HepG2 (cell line): ENCODE measurements at regions not wholly inside any gene's neighbourhood (a gene's known extent, or its start where the extent isn't known, plus 50 kb on each side); places are given as distances from the start of the nearest gene placed in this dataset.
A peak's percentile ranks its signal among the peaks of the same experiment; 100 is the strongest.

ENCODE experiments used
- CAMTA2 ChIP-seq: sonication (generic); formaldehyde crosslinking; IDR thresholded peaks from 2 replicates; pipeline ENCODE4 v1.4.0; 2020; ENCODE audit warnings: mild to moderate bottlenecking, missing genetic modification reagents, borderline replicate concordance
- CSRNP2 ChIP-seq: sonication (generic); formaldehyde crosslinking; conservative IDR thresholded peaks from 2 replicates; pipeline ENCODE4 v1.8.0; 2022; ENCODE audit warnings: low read depth, missing genetic modification reagents
- ERF ChIP-seq: IDR thresholded peaks from 2 replicates; pipeline ENCODE4 v1.6.1; 2018; ENCODE audit warnings: missing biosample characterization, missing genetic modification reagents
- HIC2 ChIP-seq: sonication (generic); formaldehyde crosslinking; IDR thresholded peaks from 2 replicates; pipeline ENCODE4 v1.9.0; 2022; ENCODE audit warnings: low read depth, missing genetic modification reagents
- HMG20A ChIP-seq: IDR thresholded peaks from 2 replicates; pipeline ENCODE4 v1.6.1; 2016; ENCODE audit warnings: borderline replicate concordance
- HNRNPLL ChIP-seq: fragments of 200-400 bp; formaldehyde crosslinking; IDR thresholded peaks from 2 replicates; pipeline ENCODE4 v1.6.1; 2017; ENCODE audit warnings: mild to moderate bottlenecking, low read depth, low read length; ENCODE audit not compliant: poor library complexity, severe bottlenecking
- HOXA3 ChIP-seq: sonication (generic); formaldehyde crosslinking; IDR thresholded peaks from 2 replicates; pipeline ENCODE4 v1.5.0; 2020; ENCODE audit warnings: missing genetic modification reagents
- RAD21 ChIP-seq: fragments of 450-650 bp; formaldehyde crosslinking; IDR thresholded peaks from 2 replicates; pipeline ENCODE4 v1.5.0; 2020; ENCODE audit warnings: mild to moderate bottlenecking
- REL ChIP-seq: sonication (generic); formaldehyde crosslinking; conservative IDR thresholded peaks from 2 replicates; pipeline ENCODE4 v1.8.0; 2022; ENCODE audit warnings: mild to moderate bottlenecking, missing genetic modification reagents, moderate library complexity
- SRSF4 ChIP-seq: fragments of 200-400 bp; formaldehyde crosslinking; IDR thresholded peaks from one replicate; pipeline ENCODE4 v1.6.1; 2018; ENCODE audit warnings: mild to moderate bottlenecking, low read depth, low read length, moderate library complexity; ENCODE audit not compliant: poor library complexity, severe bottlenecking
- TGIF2 ChIP-seq: IDR thresholded peaks from 2 replicates; pipeline ENCODE4 v1.6.1; 2016; ENCODE audit warnings: control low read depth, missing compliant biosample characterization
- TP53 ChIP-seq: sonication (generic); formaldehyde crosslinking; conservative IDR thresholded peaks from 2 replicates; pipeline ENCODE4 v1.4.0; 2020; ENCODE audit warnings: missing genetic modification reagents
- XBP1 ChIP-seq: sonication (generic); formaldehyde crosslinking; IDR thresholded peaks from 2 replicates; pipeline ENCODE4 v1.5.0; 2020; ENCODE audit warnings: missing genetic modification reagents
- ZBED4 ChIP-seq: sonication (generic); formaldehyde crosslinking; IDR thresholded peaks from 2 replicates; pipeline ENCODE4 v1.4.0; 2020; ENCODE audit warnings: missing genetic modification reagents, borderline replicate concordance
- ZBTB20 ChIP-seq: sonication (generic); formaldehyde crosslinking; IDR thresholded peaks from 2 replicates; pipeline ENCODE4 v1.8.1; 2023; ENCODE audit warnings: missing genetic modification reagents, low read depth, mild to moderate bottlenecking, borderline replicate concordance
- ZBTB25 ChIP-seq: IDR thresholded peaks from 2 replicates; pipeline ENCODE4 v1.6.1; 2018; ENCODE audit warnings: missing genetic modification reagents
- ZFP62 ChIP-seq: sonication (generic); formaldehyde crosslinking; IDR thresholded peaks from 2 replicates; pipeline ENCODE4 v1.4.0; 2020; ENCODE audit warnings: missing genetic modification reagents
- ZNF292 ChIP-seq: sonication (generic); formaldehyde crosslinking; IDR thresholded peaks from 2 replicates; pipeline ENCODE4 v1.8.1; 2022; ENCODE audit warnings: mild to moderate bottlenecking, low read depth, missing genetic modification reagents, borderline replicate concordance
- ZNF30 ChIP-seq: sonication (generic); formaldehyde crosslinking; IDR thresholded peaks from 2 replicates; pipeline ENCODE4 v1.5.0; 2020; ENCODE audit warnings: mild to moderate bottlenecking, missing genetic modification reagents
- ZNF782 ChIP-seq: sonication (generic); formaldehyde crosslinking; IDR thresholded peaks from 2 replicates; pipeline ENCODE4 v1.4.0; 2020; ENCODE audit warnings: missing genetic modification reagents, mild to moderate bottlenecking, borderline replicate concordance

GRCh38 chr7:138352570-138353461, 107.2 kb upstream of the TRIM24 start (continued):
- TF ChIP-seq HOXA3 (peak; percentile 93), HMG20A (CRISPR knock-in tag) (peak; percentile 99), ZNF30 (CRISPR knock-in tag) (no peak), ZFP62 (CRISPR knock-in tag) (no peak), RAD21 (CRISPR knock-in tag) (peak; percentile 62), CAMTA2 (CRISPR knock-in tag) (no peak), TP53 (peak; percentile 72; the same call in 1 of the 2 replicates), ERF (CRISPR knock-in tag) (peak; percentile 94), ZNF292 (peak; percentile 91), HIC2 (CRISPR knock-in tag) (0 out of 2 replicates have a peak, but pooled peaks have one; percentile 30), ZNF782 (CRISPR knock-in tag) (no peak), CSRNP2 (CRISPR knock-in tag) (no peak), SRSF4 (no peak), ZBTB25 (CRISPR knock-in tag) (peak; percentile 82), XBP1 (CRISPR knock-in tag) (no peak), HNRNPLL (peak; percentile 25), ZBED4 (peak; percentile 92; the same call in 1 of the 2 replicates), REL (no peak), ZBTB20 (CRISPR knock-in tag) (peak; percentile 91; the same call in 1 of the 2 replicates), TGIF2 (peak; percentile 15; the same call in 1 of the 2 replicates)
